OCI-LY7 (cell line): ENCODE measurements at regions not wholly inside any gene's neighbourhood (a gene's known extent, or its start where the extent isn't known, plus 50 kb on each side); places are given as distances from the start of the nearest gene placed in this dataset.
A peak's percentile ranks its signal among the peaks of the same experiment; 100 is the strongest.

Source experiments
- BruUV-seq: library from RNA; stranded (reverse); fragments of 400-500 nt; replicated peaks from 2 replicates; lab custom pipeline; 2021; lab: Mats Ljungman, UMichigan
- CTCF ChIA-PET: fragments of 300-600 bp; sonication (Branson Sonifier 250); formaldehyde crosslinking; loops from one replicate; lab custom pipeline; 2022; ENCODE audit warnings: antibody characterized with exemption; ENCODE audit not compliant: unreplicated experiment; lab: Charles Lee
- POLR2A ChIA-PET: fragments of 300-600 bp; sonication (Branson Sonifier 250); formaldehyde crosslinking; loops from one replicate; lab custom pipeline; 2022; ENCODE audit warnings: antibody characterized with exemption; lab: Charles Lee
- DNase-seq: peaks from one replicate; pipeline ENCODE4 v3.0.0-alpha.2; 2015; ENCODE audit warnings: low spot score
- H2AFZ ChIP-seq: fragments of 200-600 bp; sonication (generic), shearing (Covaris generic); 2 replicates; pipeline ENCODE4 v1.6.1; 2014; ENCODE audit warnings: mild to moderate bottlenecking, antibody characterized with exemption, low read length, moderate library complexity
- H3K27ac ChIP-seq: fragments of 200-600 bp; sonication (generic); 2 replicates; pipeline ENCODE4 v1.5.1; 2014; ENCODE audit warnings: mixed run types, low read depth, mild to moderate bottlenecking, moderate library complexity, low read length, inconsistent platforms; ENCODE audit not compliant: poor library complexity, severe bottlenecking
- H3K36me3 ChIP-seq: fragments of 200-600 bp; sonication (generic); 2 replicates; pipeline ENCODE4 v1.6.1; 2014; ENCODE audit warnings: mild to moderate bottlenecking, antibody characterized with exemption, low read length, moderate library complexity, mixed read lengths; ENCODE audit not compliant: insufficient read depth
- H3K4me1 ChIP-seq: fragments of 200-600 bp; sonication (generic); 2 replicates; pipeline ENCODE4 v1.5.1; 2014; ENCODE audit warnings: mild to moderate bottlenecking, low read length; ENCODE audit not compliant: insufficient read depth, poor library complexity, severe bottlenecking
- H3K4me2 ChIP-seq: fragments of 200-600 bp; sonication (generic); 2 replicates; pipeline ENCODE4 v1.6.1; 2014; ENCODE audit warnings: mild to moderate bottlenecking, low read length
- H3K4me3 ChIP-seq: fragments of 200-600 bp; sonication (generic); 2 replicates; pipeline ENCODE4 v1.5.1; 2014; ENCODE audit warnings: mild to moderate bottlenecking, low read depth, low read length; ENCODE audit not compliant: poor library complexity, severe bottlenecking
- H3K79me2 ChIP-seq: fragments of 200-600 bp; sonication (generic); 2 replicates; pipeline ENCODE4 v1.6.1; 2016; ENCODE audit warnings: low read depth, mild to moderate bottlenecking, low read length, moderate library complexity, mixed read lengths; ENCODE audit not compliant: insufficient read depth
- H3K9me2 ChIP-seq: fragments of 200-600 bp; sonication (generic); 2 replicates; pipeline ENCODE4 v1.6.1; 2016; ENCODE audit warnings: mild to moderate bottlenecking, low read length, mixed read lengths; ENCODE audit not compliant: insufficient read depth
- H3K9me3 ChIP-seq: fragments of 200-600 bp; sonication (generic); 2 replicates; pipeline ENCODE4 v1.6.1; 2014; ENCODE audit warnings: mild to moderate bottlenecking, mixed run types, low read length, mixed read lengths
- H4K20me1 ChIP-seq: fragments of 200-600 bp; sonication (generic); 2 replicates; pipeline ENCODE4 v1.6.1; 2014; ENCODE audit warnings: mild to moderate bottlenecking, antibody characterized with exemption, low read length, moderate library complexity, mixed read lengths; ENCODE audit not compliant: insufficient read depth
- EZH2phosphoT487 ChIP-seq: fragments of 200-600 bp; sonication (generic); IDR thresholded peaks from 2 replicates; pipeline ENCODE4 v1.6.1; 2018; ENCODE audit warnings: low read depth, borderline replicate concordance, mild to moderate bottlenecking, mixed run types, antibody characterized with exemption, low read length, moderate library complexity, mixed read lengths
- intact Hi-C: fragments of 100-400 bp; cut with micrococcal nuclease; formaldehyde crosslinking; loops from one replicate; pipeline ENCODE4 v1.10.0; 2022; ENCODE audit not compliant: unreplicated experiment
- TF ChIP-seq, protein P1 (sequence below): fragments of 200-600 bp; sonication (generic); conservative IDR thresholded peaks from 2 replicates; pipeline ENCODE4 v1.5.1; 2014; ENCODE audit warnings: mild to moderate bottlenecking, antibody characterized with exemption, low read length, moderate library complexity, mixed read lengths

DNA sequence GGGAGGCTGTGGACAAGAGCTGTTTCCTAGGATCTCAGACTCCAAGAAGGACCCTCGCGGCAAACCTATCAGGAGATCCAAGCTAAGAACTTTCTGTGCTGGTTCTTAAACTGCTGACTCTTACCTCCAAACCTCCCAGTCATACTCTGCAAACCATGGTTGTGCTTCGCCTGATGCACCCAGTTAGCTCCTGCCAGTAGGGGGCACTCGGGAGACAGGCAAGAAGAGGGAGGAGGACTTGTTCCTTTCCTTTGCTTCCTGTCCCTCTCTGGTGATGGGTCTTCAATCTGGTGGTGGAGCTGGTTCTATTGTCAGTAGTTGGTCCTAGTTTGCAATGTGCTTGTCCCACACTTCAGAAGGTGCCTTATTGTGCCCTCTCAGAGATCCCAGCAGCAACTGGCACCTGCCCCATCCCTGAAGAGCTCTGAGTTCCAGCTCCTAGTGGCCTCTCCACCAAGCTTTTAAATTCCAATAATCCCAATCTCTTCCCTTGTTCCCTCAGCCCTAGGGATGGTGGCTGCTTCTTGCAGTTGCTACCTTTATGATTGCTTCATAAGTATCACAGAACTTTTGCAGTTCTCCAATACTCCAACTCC is 113.5 kb upstream of the RPL38 start:
- H3K4me3 ChIP-seq, result no peak overlapping the region
- intact Hi-C loops, result loop anchor here (1.0 kb wide), 2 partner anchors 86 to 109 kb away; no protein-coding TSS in a partner anchor
- no peaks in the 10 kb centered on the region for H3K79me2 ChIP-seq
- H3K9me2 ChIP-seq, result no peaks in the 10 kb centered on the region
- CTCF ChIA-PET, result no interaction called here
- TF ChIP-seq, protein P1, sequence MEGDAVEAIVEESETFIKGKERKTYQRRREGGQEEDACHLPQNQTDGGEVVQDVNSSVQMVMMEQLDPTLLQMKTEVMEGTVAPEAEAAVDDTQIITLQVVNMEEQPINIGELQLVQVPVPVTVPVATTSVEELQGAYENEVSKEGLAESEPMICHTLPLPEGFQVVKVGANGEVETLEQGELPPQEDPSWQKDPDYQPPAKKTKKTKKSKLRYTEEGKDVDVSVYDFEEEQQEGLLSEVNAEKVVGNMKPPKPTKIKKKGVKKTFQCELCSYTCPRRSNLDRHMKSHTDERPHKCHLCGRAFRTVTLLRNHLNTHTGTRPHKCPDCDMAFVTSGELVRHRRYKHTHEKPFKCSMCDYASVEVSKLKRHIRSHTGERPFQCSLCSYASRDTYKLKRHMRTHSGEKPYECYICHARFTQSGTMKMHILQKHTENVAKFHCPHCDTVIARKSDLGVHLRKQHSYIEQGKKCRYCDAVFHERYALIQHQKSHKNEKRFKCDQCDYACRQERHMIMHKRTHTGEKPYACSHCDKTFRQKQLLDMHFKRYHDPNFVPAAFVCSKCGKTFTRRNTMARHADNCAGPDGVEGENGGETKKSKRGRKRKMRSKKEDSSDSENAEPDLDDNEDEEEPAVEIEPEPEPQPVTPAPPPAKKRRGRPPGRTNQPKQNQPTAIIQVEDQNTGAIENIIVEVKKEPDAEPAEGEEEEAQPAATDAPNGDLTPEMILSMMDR, result peak; percentile 94
- TF ChIP-seq EZH2phosphoT487, result no peak
- no peak overlapping the region for H3K27ac ChIP-seq
- no peak overlapping the region for H3K4me2 ChIP-seq
- no peaks in the 10 kb centered on the region for H3K9me3 ChIP-seq
- POLR2A ChIA-PET, result no interaction called here
- no peaks in the 10 kb centered on the region for H4K20me1 ChIP-seq
- no peaks in the 10 kb centered on the region for H3K36me3 ChIP-seq
- no peaks in the 10 kb centered on the region for H3K4me1 ChIP-seq
- no TSS peak for BruUV-seq
- no peak overlapping the region for H2AFZ ChIP-seq
- DNase-seq, result peak; percentile 61

DNA sequence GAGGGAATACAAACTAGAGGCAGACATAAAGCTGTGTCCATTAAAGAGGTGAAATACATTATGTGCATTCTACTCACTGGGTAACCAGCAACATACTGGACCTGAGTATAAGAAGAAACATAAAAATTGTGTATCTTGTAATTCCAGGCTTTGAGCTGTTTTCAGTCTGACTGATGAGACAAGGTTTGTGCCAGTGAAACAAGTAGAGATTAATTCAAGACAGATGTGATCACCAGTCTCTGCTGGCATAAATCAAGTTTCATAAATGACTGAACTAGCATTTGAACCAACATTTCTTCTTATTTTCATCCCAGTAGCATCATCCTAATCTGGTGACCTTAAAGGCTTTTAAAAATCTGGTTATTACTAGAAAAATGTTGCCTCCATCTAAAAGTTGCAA is 108.8 kb upstream of the RPL38 start:
- no peaks in the 10 kb centered on the region for H3K9me2 ChIP-seq
- no peak overlapping the region for H3K4me3 ChIP-seq
- BruUV-seq, result no TSS peak
- H3K4me2 ChIP-seq, result no peak overlapping the region
- ChIA-PET CTCF (no interaction called here), POLR2A (no interaction called here)
- H3K27ac ChIP-seq, result no peak overlapping the region
- no peaks in the 10 kb centered on the region for H3K79me2 ChIP-seq
- no peaks in the 10 kb centered on the region for H3K9me3 ChIP-seq
- intact Hi-C loops, result no loop called here
- no peaks in the 10 kb centered on the region for H4K20me1 ChIP-seq
- no peaks in the 10 kb centered on the region for H3K4me1 ChIP-seq
- no peaks in the 10 kb centered on the region for H3K36me3 ChIP-seq
- no peak for DNase-seq
- H2AFZ ChIP-seq, result no peak overlapping the region
- TF ChIP-seq EZH2phosphoT487, result no peak
- TF ChIP-seq, protein P1, result no peak

DNA sequence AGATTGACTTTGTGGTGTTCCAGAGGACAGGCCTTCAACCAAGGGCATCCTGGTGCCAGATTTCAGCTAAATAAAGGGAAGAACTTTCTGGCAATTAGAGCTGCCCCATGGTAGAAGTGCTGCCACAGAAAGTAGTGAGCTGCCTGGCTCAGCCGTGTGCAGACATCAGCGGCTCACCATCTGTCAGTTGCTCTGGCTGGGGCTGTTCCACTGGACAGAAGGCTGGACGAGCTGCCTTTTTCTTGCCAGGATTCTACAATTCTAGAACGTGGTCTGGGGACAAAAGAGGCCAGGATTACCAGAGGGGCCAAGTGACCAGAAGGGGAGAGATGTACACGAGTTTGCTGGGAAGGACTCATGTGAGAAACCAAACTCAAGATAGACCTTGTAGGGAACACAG is 107.0 kb upstream of the RPL38 start:
- intact Hi-C loops, result no loop called here
- no peak overlapping the region for H2AFZ ChIP-seq
- POLR2A ChIA-PET, result no interaction called here

More for the DNA sequence above, 107.0 kb upstream of the RPL38 start:
- DNase-seq, result no peak
- no peaks in the 10 kb centered on the region for H3K9me3 ChIP-seq
- H3K9me2 ChIP-seq, result no peaks in the 10 kb centered on the region
- no peaks in the 10 kb centered on the region for H4K20me1 ChIP-seq
- H3K36me3 ChIP-seq, result no peaks in the 10 kb centered on the region
- H3K4me2 ChIP-seq, result no peak overlapping the region
- H3K27ac ChIP-seq, result no peak overlapping the region
- no peaks in the 10 kb centered on the region for H3K4me1 ChIP-seq
- no peaks in the 10 kb centered on the region for H3K79me2 ChIP-seq
- CTCF ChIA-PET, result no interaction called here
- no TSS peak for BruUV-seq
- H3K4me3 ChIP-seq, result no peak overlapping the region
- TF ChIP-seq EZH2phosphoT487, result no peak
- TF ChIP-seq, protein P1, result no peak
